SK-N-SH (cell line): ENCODE measurements at regions not wholly inside any gene's neighbourhood (a gene's known extent, or its start where the extent isn't known, plus 50 kb on each side); places are given as distances from the start of the nearest gene placed in this dataset.

Experiments
- CTCF ChIA-PET: fragments of 300-600, 350-600 bp; formaldehyde crosslinking; extraction: SDS; loops from one replicate; lab custom pipeline; 2021; lab: Yijun Ruan, JAX
- POLR2A ChIA-PET: fragments of 350-600 bp; sonication (Branson Sonifier 250); formaldehyde crosslinking; extraction: SDS; loops from one replicate; lab custom pipeline; 2020; ENCODE audit warnings: antibody characterized with exemption, inconsistent platforms; lab: Yijun Ruan, JAX
- DNase-seq: peaks from one replicate; pipeline ENCODE4 v3.0.0; 2012
- H2AFZ ChIP-seq: fragments of 200-600 bp; sonication (generic); 2 replicates; pipeline ENCODE4 v1.8.1; 2016; ENCODE audit warnings: antibody characterized with exemption, mild to moderate bottlenecking, low read depth
- H3F3A ChIP-seq: fragments of 200-600 bp; sonication (generic); replicated peaks from 2 replicates; pipeline ENCODE3; 2016; ENCODE audit warnings: antibody characterized with exemption, mild to moderate bottlenecking; ENCODE audit not compliant: insufficient read depth
- H3K27ac ChIP-seq, 2 experiments: fragments of 200-500 bp in 1 of 2; fragments of 200-600 bp in 1 of 2; sonication (Bioruptor generic) in 1 of 2; sonication (generic), shearing (Covaris generic) in 1 of 2; 2 replicates each; pipeline versions ENCODE4 v1.5.1 to v1.6.1; 2014 to 2016; ENCODE audit warnings: low read depth in 2 of 2, inconsistent platforms in 1 of 2, low read length in 1 of 2, mild to moderate bottlenecking in 1 of 2, mixed read lengths in 1 of 2
- H3K27me3 ChIP-seq: fragments of 200-600 bp; sonication (generic), shearing (Covaris generic); 2 replicates; pipeline ENCODE4 v1.6.1; 2016; ENCODE audit warnings: mixed run types; ENCODE audit not compliant: insufficient read depth
- H3K36me3 ChIP-seq, 2 experiments: fragments of 200-500 bp in 1 of 2; fragments of 200-600 bp in 1 of 2; sonication (Bioruptor generic) in 1 of 2; sonication (generic) in 1 of 2; replicated peaks in 1 of 2; 2 replicates each; pipeline versions ENCODE3 to v1.5.1; 2014 to 2016; ENCODE audit warnings: low read length in 1 of 2, mild to moderate bottlenecking in 1 of 2; ENCODE audit not compliant: insufficient read depth in 2 of 2, control insufficient read depth in 1 of 2
- H3K4me1 ChIP-seq, 2 experiments: fragments of 200-500 bp in 1 of 2; fragments of 200-600 bp in 1 of 2; sonication (Bioruptor generic) in 1 of 2; sonication (generic), shearing (Covaris generic) in 1 of 2; 2 replicates each; pipeline versions ENCODE4 v1.5.1 to v1.6.1; 2014 to 2016; ENCODE audit warnings: low read depth in 1 of 2, low read length in 1 of 2, mixed run types in 1 of 2; ENCODE audit not compliant: insufficient read depth in 2 of 2, control insufficient read depth in 1 of 2
- H3K4me2 ChIP-seq: fragments of 200-600 bp; sonication (generic), shearing (Covaris generic); 2 replicates; pipeline ENCODE4 v1.6.1; 2017; ENCODE audit warnings: mixed run types
- H3K4me3 ChIP-seq, 2 experiments: fragments of 200-500 bp in 1 of 2; fragments of 200-600 bp in 1 of 2; sonication (Bioruptor generic) in 1 of 2; sonication (generic), shearing (Covaris generic) in 1 of 2; 2 replicates each; pipeline versions ENCODE4 v1.5.1 to v1.8.1; 2014 to 2016; ENCODE audit warnings: low read depth in 2 of 2, inconsistent platforms in 1 of 2, low read length in 1 of 2, mild to moderate bottlenecking in 1 of 2, mixed read lengths in 1 of 2, moderate library complexity in 1 of 2
- H3K79me2 ChIP-seq: fragments of 200-600 bp; sonication (generic); 2 replicates; pipeline ENCODE4 v1.8.1; 2017; ENCODE audit warnings: mild to moderate bottlenecking; ENCODE audit not compliant: insufficient read depth
- H3K9ac ChIP-seq: fragments of 200-600 bp; sonication (generic); 2 replicates; pipeline ENCODE4 v1.6.1; 2017; ENCODE audit warnings: mixed run types
- H3K9me2 ChIP-seq: fragments of 200-600 bp; sonication (generic); 2 replicates; pipeline ENCODE4 v1.6.1; 2017; ENCODE audit warnings: mixed run types
- H3K9me3 ChIP-seq: fragments of 200-600 bp; sonication (generic); 2 replicates; pipeline ENCODE4 v1.6.1; 2017; ENCODE audit warnings: mixed run types, mild to moderate bottlenecking, moderate library complexity
- H4K20me1 ChIP-seq: fragments of 200-600 bp; sonication (generic); 2 replicates; pipeline ENCODE4 v1.6.1; 2017; ENCODE audit warnings: mild to moderate bottlenecking, mixed run types; ENCODE audit not compliant: insufficient read depth
- FOXJ3 ChIP-seq: sonication (generic); formaldehyde crosslinking; IDR thresholded peaks from 2 replicates; pipeline ENCODE4 v1.5.1; 2020; ENCODE audit warnings: mild to moderate bottlenecking, missing genetic modification reagents
- MEF2A ChIP-seq: IDR thresholded peaks from 2 replicates; pipeline ENCODE4 v1.4.0; 2012; ENCODE audit warnings: low read depth, borderline replicate concordance
- RAD21 ChIP-seq: IDR thresholded peaks from 2 replicates; pipeline ENCODE4 v1.6.1; 2012; ENCODE audit warnings: mild to moderate bottlenecking, low read length
- RFX5 ChIP-seq: IDR thresholded peaks from 2 replicates; pipeline ENCODE4 v1.6.1; 2012; ENCODE audit warnings: mild to moderate bottlenecking, improper control_type of control experiment, low read length
- RXRA ChIP-seq: IDR thresholded peaks from 2 replicates; pipeline ENCODE4 v1.4.0; 2012; ENCODE audit warnings: low read depth, mild to moderate bottlenecking, borderline replicate concordance
- SIN3A ChIP-seq: IDR thresholded peaks from 2 replicates; pipeline ENCODE4 v1.6.1; 2012; ENCODE audit warnings: low read depth, mild to moderate bottlenecking, low read length, moderate library complexity, borderline replicate concordance
- SMC3 ChIP-seq: IDR thresholded peaks from 2 replicates; pipeline ENCODE4 v1.6.1; 2012; ENCODE audit warnings: low read depth, low read length, improper control_type of control experiment
- TEAD4 ChIP-seq: IDR thresholded peaks from 2 replicates; pipeline ENCODE4 v1.4.0; 2012; ENCODE audit warnings: mild to moderate bottlenecking, borderline replicate concordance; ENCODE audit not compliant: insufficient read depth
- WGBS: methylation state at CpG from one replicate; pipeline ENCODE4 v1.1.6; 2017; ENCODE audit warnings: low lambda C conversion rate; 5-methylcytosine and 5-hydroxymethylcytosine counted together
- TF ChIP-seq, protein P1 (sequence below): IDR thresholded peaks from 2 replicates; pipeline ENCODE4 v1.6.1; 2012; ENCODE audit warnings: mild to moderate bottlenecking, low read depth, low read length, moderate library complexity
- TF ChIP-seq, protein P2 (sequence below): fragments of 200-600 bp; sonication (generic); IDR thresholded peaks from 2 replicates; pipeline ENCODE4 v1.6.1; 2017; ENCODE audit warnings: antibody characterized with exemption, mild to moderate bottlenecking, moderate library complexity
- TF ChIP-seq, protein P3 (sequence below): IDR thresholded peaks from 2 replicates; pipeline ENCODE4; 2012

DNA sequence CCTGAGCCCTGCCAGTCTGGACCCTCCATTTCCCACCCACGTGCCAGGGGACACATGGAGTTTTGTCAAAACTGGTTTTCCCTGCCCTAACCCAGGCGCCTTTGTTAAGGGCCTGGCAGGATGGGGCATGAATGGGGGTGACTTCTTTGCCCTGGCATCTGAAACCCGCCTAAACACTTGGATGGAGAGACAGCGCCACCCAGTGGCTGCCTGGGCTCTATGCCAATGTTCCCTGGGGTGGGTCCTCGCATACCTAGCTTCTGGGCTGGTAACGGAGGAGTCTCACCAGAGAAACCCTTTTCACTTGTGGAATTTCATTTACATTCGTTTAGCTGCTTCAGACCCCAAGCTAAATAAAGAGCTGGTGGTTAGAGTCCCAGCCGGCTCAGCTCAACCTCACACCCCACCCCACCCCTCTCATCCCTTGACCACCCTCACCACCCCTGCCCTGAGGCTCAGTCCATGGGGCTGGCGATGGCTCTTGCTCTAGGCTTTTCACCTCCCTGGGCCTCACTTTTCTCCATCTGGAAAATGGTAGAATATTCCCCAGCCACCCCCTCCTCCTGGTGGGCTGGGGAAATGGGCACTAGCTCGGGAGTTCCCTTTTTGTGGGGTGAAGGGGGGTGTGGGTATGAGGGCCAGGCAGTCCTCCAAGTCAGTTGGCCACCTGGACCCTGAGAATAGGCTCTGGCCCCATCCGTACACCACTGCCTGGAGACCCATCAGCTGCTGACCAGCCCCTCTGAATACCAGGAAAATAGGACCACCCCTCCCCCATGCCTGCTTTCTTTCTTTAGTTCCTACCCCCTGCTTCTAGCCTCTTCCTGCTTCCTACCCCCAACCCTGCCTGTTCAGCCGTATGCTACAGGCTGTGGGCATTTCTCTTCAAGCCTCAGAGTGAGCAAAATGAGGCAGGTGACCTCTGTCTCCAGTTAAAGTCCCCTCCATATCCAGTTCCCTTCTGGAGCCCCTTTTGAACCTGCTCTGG lies 57.1 kb upstream of the PJA1 start:
- peak; percentile 90 for DNase-seq
- 13% methylated on average over 9 of the region's 12 CpGs for whole genome bisulfite sequencing
- H3K9ac ChIP-seq = no peak overlapping the region
- no peak overlapping the region for H3K27ac ChIP-seq
- H3K4me2 ChIP-seq = no peak overlapping the region
- H3K79me2 ChIP-seq = no peaks in the 10 kb centered on the region
- CTCF ChIA-PET = interaction anchor here (0.6 to 7.6 kb wide), 41 partner anchors 10 to 489 kb away, joined by 3 to 95 read pairs (median 4); partner anchors contain the start of gene EFNB1
- no peak overlapping the region for H2AFZ ChIP-seq
- no peaks in the 10 kb centered on the region for H3F3A ChIP-seq
- no peaks in the 10 kb centered on the region for H3K4me1 ChIP-seq
- TF ChIP-seq MEF2A = no peak
- TF ChIP-seq, protein P1, sequence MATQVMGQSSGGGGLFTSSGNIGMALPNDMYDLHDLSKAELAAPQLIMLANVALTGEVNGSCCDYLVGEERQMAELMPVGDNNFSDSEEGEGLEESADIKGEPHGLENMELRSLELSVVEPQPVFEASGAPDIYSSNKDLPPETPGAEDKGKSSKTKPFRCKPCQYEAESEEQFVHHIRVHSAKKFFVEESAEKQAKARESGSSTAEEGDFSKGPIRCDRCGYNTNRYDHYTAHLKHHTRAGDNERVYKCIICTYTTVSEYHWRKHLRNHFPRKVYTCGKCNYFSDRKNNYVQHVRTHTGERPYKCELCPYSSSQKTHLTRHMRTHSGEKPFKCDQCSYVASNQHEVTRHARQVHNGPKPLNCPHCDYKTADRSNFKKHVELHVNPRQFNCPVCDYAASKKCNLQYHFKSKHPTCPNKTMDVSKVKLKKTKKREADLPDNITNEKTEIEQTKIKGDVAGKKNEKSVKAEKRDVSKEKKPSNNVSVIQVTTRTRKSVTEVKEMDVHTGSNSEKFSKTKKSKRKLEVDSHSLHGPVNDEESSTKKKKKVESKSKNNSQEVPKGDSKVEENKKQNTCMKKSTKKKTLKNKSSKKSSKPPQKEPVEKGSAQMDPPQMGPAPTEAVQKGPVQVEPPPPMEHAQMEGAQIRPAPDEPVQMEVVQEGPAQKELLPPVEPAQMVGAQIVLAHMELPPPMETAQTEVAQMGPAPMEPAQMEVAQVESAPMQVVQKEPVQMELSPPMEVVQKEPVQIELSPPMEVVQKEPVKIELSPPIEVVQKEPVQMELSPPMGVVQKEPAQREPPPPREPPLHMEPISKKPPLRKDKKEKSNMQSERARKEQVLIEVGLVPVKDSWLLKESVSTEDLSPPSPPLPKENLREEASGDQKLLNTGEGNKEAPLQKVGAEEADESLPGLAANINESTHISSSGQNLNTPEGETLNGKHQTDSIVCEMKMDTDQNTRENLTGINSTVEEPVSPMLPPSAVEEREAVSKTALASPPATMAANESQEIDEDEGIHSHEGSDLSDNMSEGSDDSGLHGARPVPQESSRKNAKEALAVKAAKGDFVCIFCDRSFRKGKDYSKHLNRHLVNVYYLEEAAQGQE = no peak
- TF ChIP-seq, protein P2, sequence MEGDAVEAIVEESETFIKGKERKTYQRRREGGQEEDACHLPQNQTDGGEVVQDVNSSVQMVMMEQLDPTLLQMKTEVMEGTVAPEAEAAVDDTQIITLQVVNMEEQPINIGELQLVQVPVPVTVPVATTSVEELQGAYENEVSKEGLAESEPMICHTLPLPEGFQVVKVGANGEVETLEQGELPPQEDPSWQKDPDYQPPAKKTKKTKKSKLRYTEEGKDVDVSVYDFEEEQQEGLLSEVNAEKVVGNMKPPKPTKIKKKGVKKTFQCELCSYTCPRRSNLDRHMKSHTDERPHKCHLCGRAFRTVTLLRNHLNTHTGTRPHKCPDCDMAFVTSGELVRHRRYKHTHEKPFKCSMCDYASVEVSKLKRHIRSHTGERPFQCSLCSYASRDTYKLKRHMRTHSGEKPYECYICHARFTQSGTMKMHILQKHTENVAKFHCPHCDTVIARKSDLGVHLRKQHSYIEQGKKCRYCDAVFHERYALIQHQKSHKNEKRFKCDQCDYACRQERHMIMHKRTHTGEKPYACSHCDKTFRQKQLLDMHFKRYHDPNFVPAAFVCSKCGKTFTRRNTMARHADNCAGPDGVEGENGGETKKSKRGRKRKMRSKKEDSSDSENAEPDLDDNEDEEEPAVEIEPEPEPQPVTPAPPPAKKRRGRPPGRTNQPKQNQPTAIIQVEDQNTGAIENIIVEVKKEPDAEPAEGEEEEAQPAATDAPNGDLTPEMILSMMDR = peak; percentile 81
- TF ChIP-seq SIN3A = no peak
- no peak for TF ChIP-seq RFX5
- TF ChIP-seq FOXJ3 (CRISPR knock-in tag) = no peak
- peak; percentile 93 for TF ChIP-seq RAD21
- no peak for TF ChIP-seq RXRA
- no peak for TF ChIP-seq TEAD4
- peak; percentile 93 for TF ChIP-seq SMC3
- TF ChIP-seq, protein P3, sequence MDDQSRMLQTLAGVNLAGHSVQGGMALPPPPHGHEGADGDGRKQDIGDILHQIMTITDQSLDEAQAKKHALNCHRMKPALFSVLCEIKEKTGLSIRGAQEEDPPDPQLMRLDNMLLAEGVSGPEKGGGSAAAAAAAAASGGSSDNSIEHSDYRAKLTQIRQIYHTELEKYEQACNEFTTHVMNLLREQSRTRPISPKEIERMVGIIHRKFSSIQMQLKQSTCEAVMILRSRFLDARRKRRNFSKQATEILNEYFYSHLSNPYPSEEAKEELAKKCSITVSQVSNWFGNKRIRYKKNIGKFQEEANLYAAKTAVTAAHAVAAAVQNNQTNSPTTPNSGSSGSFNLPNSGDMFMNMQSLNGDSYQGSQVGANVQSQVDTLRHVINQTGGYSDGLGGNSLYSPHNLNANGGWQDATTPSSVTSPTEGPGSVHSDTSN = no peak
- TF ChIP-seq, all 33 proteins: peak for 3
- H3K9me3 ChIP-seq = no peaks in the 10 kb centered on the region
- H3K27me3 ChIP-seq = peaks cover 5% of the 10 kb centered on the region
- H4K20me1 ChIP-seq = no peaks in the 10 kb centered on the region
- no peaks in the 10 kb centered on the region for H3K36me3 ChIP-seq
- no peaks in the 10 kb centered on the region for H3K9me2 ChIP-seq
- no peak overlapping the region for H3K4me3 ChIP-seq
- POLR2A ChIA-PET = interaction anchor here (1.4 to 3.1 kb wide), 2 partner anchors 43 to 394 kb away, joined by 3 to 26 read pairs; partner anchors contain the start of gene EFNB1
